Left colon (tissue), 2 donors: ENCODE measurements at regions not wholly inside any gene's neighbourhood (a gene's known extent, or its start where the extent isn't known, plus 50 kb on each side); places are given as distances from the start of the nearest gene placed in this dataset.

Source experiments
- ATAC-seq: fragments of 200-7000 bp; cut with Tn5 transposase; one replicate; pipeline ENCODE4 v1.9.1; 2020; ENCODE audit warnings: mild to moderate bottlenecking, moderate library complexity
- DNase-seq, 2 donors: peaks; one replicate each; pipeline ENCODE4 v3.0.0-alpha.2; 2020
- intact Hi-C, 2 donors: fragments of 100-400 bp; cut with DNase I in 1 of 2; cut with micrococcal nuclease in 1 of 2; formaldehyde crosslinking; loops; one replicate each; pipeline versions ENCODE4 v1.11.2 to v1.14.0; 2022; cut with DNase I, micrococcal nuclease
- donor health status: DM: no; HTN: no; CAD: no.
- donor health status: DM: yes; HTN: yes; CAD: no.

DNA sequence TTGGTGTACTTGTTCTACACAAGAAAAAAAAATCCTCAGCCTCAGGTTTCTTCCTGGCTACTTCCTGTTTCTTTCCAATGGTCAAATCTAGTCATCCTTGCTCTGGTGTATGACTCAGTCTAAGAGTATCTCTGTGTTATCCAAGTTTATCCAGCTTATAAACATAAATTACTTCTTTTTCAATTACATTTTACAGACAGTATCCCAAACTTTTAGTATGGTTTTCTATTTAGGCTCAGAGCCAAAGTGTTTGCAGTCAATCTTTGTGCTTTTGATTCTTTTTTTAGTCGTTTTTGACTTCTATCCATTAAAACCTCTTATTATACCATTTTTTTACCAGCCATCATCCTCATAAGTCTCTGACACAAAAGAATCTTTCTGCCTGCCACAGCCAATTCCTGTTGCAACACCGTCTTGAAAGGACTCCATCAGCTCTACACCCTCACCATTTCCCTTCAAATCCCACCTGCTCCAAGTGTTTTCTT is 294.6 kb downstream of the PTEN start:
- peak; percentile 83 for ATAC-seq
- intact Hi-C loops, result no loop called here
- DNase-seq, result no peak

- ATAC-seq (peak; percentile 87), DNase-seq (no peak)
- intact Hi-C loops, result no loop called here
Measured at GRCh38 chr10:88158526-88159122, 295.2 kb downstream of the PTEN start.

- DNase-seq (no peak), ATAC-seq (peak; percentile 21)
- intact Hi-C loops, result no loop called here
Measured at GRCh38 chr10:88159127-88159829, 295.9 kb downstream of the PTEN start.

DNA sequence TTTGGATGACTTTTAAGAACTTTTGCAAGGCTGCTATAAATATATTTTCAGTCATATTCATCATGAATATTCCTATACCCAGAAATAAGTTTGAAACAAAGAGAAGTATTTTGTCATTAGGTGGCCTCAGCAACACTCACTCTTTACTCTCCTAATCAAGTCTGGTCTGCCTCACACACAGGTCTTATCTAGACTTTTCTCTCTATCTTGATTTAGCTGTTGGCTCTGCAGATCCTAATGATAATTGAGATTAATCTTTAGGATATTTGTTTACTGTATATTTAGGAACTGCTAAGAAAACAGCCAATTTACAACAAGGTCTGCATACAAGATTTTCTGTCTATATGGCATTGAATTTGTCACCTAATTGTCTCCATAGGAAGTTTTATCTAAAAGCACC is 297.6 kb downstream of the PTEN start:
- ATAC-seq (no peak), DNase-seq (no peak)
- intact Hi-C loops, result no loop called here

DNA sequence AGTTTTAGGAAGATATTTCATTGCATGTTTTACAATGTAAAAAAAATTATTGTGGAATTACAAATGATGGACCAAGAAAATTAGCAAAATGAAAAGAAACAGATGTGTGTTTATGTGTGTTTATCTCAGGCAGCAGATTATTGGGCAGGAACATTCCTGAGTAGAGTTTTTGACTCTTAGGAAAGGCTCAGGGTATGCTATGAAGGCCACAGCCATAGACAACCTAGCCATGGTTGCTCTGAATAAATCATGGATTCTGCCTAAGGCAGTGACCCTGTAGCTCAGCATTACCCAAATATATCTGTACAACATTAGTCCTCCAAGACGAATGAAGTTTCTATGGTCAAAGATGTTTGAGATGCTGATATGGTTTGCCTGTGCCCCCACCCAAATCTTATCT is 298.3 kb downstream of the PTEN start:
- ATAC-seq (no peak), DNase-seq (no peak)
- intact Hi-C loops, result no loop called here

DNA sequence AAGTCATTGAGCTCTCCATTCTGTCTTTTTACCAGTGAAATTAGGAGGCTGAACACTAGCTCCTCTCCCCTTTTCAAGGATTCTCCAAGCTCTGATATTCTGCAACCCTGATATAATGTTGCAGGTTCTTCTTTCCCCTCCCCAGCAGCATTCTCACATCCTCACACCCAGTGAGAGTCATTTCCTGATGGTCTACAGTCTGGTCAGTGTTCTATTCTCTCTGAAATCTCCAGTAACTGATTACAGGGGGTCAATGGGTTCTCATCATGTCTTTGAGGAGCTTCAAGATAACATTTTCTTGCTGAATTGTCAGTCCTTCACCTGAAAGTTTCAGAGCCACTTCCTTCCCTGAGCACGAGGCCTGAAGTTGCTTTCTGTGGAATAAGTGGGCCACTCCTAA is 299.4 kb downstream of the PTEN start:
- intact Hi-C loops, result no loop called here
- no peak for ATAC-seq
- no peak for DNase-seq

DNA sequence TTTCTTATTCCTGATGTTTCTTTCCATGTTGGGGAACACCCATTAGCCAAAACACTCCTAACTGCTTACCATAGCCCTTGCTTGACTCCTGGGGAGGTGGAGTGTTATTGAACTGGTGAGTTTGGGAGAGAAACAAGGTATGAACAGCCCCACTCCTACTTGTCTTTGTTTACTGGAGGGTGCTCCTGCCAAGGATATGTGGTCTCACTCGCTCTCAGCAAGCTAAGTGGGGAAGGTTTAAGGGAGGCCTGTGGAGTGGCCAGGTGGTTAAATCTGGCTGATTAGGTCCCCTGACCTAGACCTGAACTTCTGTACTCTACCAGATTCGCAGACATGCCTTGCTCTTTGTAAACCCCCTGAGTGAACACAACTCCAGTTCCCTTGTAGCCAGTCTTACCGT is 300.1 kb downstream of the PTEN start:
- ATAC-seq (no peak), DNase-seq (no peak)
- intact Hi-C loops, result no loop called here

GRCh38 chr10:88164471-88164870 is 301.0 kb downstream of the PTEN start:
- intact Hi-C loops, result no loop called here

GRCh38 chr10:88165849-88166271 is 302.4 kb downstream of the PTEN start:
- intact Hi-C loops, result no loop called here
- ATAC-seq, result no peak
- no peak for DNase-seq

More at GRCh38 chr10:88164471-88164870, 301.0 kb downstream of the PTEN start:
- DNase-seq, result no peak
- ATAC-seq, result no peak

DNA sequence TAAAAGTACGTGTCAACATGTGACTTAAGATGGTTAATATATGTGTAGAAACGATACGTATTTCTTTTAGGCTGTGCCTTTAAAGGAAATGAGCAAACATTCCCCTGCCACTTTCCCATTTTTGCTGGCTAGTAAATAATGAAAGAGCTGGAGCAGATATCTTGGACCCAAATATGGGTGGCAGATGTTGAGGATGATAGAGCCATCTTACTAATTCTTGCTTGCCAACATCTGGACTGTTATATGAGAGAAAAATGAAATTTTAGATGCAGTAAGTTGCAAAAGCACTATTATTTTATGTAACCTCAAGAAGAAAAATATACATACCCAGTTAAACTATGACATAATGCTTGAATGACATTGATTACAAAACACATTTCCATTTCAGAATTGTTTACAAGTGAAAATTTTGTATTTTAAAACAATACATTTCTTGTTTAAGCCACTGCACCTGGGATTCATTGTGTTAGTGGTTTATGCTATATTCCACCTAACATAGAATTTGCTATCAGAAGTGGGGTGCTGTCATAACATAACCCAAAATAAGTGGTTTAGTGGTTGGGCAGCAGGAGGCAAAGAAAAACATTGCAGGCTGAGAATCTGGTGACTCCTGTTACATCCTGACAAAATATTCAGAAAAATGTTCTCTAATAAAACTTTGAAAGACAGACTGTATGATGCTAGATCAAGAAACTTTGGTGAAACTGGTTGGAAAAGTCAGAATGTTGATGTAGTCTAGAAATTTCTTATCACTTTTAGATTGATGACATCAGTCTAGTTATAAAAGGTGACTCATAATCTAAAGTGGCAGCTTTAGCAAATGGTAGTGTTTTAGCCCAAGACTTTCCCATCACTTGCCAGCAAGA is 305.0 kb downstream of the PTEN start:
- intact Hi-C loops, result no loop called here
- ATAC-seq, result no peak
- no peak for DNase-seq

GRCh38 chr10:88169037-88169319 is 305.6 kb downstream of the PTEN start:
- no peak for DNase-seq
- ATAC-seq, result no peak
- intact Hi-C loops, result no loop called here

- DNase-seq (no peak), ATAC-seq (no peak)
- intact Hi-C loops, result no loop called here
Measured at GRCh38 chr10:88170628-88171027, 307.2 kb downstream of the PTEN start.

DNA sequence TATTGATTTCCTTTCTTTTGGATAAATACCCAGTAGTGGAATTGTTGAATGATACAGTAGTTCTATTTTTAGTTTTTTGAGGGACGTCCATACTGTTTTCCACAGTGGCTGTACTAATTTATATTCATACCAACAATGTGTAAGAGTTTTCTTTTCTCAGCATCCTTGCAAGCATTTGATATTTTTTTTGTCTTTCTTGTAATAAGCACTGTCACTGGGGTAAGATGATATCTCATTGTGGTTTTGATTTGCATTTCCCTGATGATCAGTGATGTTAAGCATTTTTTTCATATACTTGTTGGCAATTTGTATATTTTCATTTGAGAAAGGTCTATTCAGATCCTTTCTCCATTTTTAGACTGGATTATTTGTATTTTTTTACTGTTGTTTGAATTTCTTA is 308.7 kb downstream of the PTEN start:
- no peak for ATAC-seq
- no peak for DNase-seq
- intact Hi-C loops, result no loop called here

GRCh38 chr10:88174391-88174790 is 311.0 kb downstream of the PTEN start:
- intact Hi-C loops, result no loop called here
- ATAC-seq, result no peak
- no peak for DNase-seq

GRCh38 chr10:88178758-88179157 is 315.3 kb downstream of the PTEN start:
- intact Hi-C loops, result no loop called here
- ATAC-seq (no peak), DNase-seq (no peak)

DNA sequence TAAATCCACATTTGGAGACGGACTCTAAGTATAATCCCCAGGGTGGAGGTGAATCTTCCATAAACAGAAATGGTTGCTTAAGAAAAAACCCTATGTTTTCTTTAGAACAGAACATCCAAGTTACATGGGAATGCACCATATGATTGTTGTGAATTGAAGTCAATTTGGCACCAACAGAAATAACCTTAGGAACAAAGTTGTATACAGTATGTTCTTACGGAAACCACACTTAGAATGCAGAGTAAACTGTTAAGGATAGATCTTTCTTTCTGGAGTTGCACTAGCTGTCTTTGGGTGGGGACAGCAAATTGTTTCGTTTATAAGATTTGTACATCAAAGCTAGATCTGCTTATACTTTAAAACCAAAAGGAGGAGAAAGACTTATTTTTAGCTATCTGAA is 316.4 kb downstream of the PTEN start:
- intact Hi-C loops, result no loop called here
- DNase-seq (no peak), ATAC-seq (no peak)

GRCh38 chr10:88181902-88182600 is 318.6 kb downstream of the PTEN start:
- ATAC-seq, result peak; percentile 26
- no peak for DNase-seq
- intact Hi-C loops, result no loop called here

- no peak for ATAC-seq
- intact Hi-C loops, result no loop called here
- DNase-seq, result no peak
Measured at GRCh38 chr10:88182601-88182930, 319.1 kb downstream of the PTEN start.

DNA sequence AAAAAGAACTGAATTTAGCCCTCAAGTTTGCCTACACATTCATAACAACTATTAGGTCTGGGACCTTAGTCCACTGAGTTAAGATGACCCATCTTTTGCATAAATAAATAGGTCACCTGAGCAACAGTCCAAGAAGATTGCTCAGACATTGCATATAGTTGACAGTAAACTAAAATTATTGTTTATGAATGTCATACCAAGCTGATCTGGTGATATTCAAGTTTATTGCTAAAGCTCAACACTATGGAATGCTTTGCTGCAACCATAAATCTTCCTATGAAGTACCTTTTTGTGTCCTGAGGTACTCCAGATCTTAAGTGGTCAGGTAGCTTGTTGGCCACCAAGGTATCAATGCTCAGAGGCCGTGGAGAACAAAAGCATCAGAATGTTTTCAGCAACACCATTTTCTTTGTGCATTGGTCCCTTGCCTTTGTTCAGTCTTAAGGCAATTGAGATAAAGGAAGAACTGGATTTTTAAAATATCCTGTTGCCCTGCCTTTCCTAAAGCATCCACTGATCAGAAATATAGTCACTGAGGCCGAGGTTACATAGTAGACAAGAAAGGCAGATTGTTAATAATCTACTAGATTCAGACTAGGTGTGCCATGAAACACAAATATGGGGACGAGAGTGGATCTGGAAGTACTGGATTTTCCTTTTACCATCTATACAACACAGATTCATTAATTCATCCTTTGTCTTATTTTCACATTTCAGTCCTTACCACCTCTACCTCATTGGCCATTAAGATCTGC is 321.3 kb downstream of the PTEN start:
- DNase-seq (no peak), ATAC-seq (peak; percentile 64)
- intact Hi-C loops, result no loop called here
